GM23338 (cell line): ENCODE measurements at regions not wholly inside any gene's neighbourhood (a gene's known extent, or its start where the extent isn't known, plus 50 kb on each side); places are given as distances from the start of the nearest gene placed in this dataset.

Experiments used
- ATAC-seq: fragments of 200-7000 bp; cut with Tn5 transposase; 3 replicates; pipeline ENCODE4 v1.9.1; 2020
- DNase-seq: peaks from one replicate; pipeline ENCODE4 v3.0.0-alpha.2; 2015; ENCODE audit warnings: low spot score
- H2AFZ ChIP-seq: fragments of 200-600 bp; sonication (generic); 2 replicates; pipeline ENCODE4 v1.8.0; 2016; ENCODE audit warnings: antibody characterized with exemption, mild to moderate bottlenecking, moderate library complexity
- H3F3A ChIP-seq: fragments of 200-600 bp; sonication (generic); replicated peaks from 2 replicates; pipeline ENCODE4 v1.8.0; 2017; ENCODE audit warnings: antibody characterized with exemption, mixed run types, low read depth
- H3K27ac ChIP-seq: fragments of 200-600 bp; sonication (generic); 2 replicates; pipeline ENCODE4 v1.6.1; 2016; ENCODE audit warnings: low read depth
- H3K27me3 ChIP-seq: fragments of 200-600 bp; sonication (generic); 2 replicates; pipeline ENCODE4 v1.8.0; 2016; ENCODE audit warnings: mild to moderate bottlenecking, mixed run types, moderate library complexity; ENCODE audit not compliant: insufficient read depth
- H3K36me3 ChIP-seq: fragments of 200-600 bp; sonication (generic); 2 replicates; pipeline ENCODE4 v1.8.0; 2016; ENCODE audit warnings: mild to moderate bottlenecking; ENCODE audit not compliant: insufficient read depth
- H3K4me1 ChIP-seq: fragments of 200-600 bp; sonication (generic); 2 replicates; pipeline ENCODE4 v1.8.0; 2016; ENCODE audit warnings: mild to moderate bottlenecking, moderate library complexity; ENCODE audit not compliant: insufficient read depth
- H3K4me2 ChIP-seq: fragments of 200-600 bp; sonication (generic); 2 replicates; pipeline ENCODE4 v1.7.1; 2017; ENCODE audit warnings: mixed run types
- H3K4me3 ChIP-seq: fragments of 200-600 bp; sonication (generic); 2 replicates; pipeline ENCODE4 v1.6.1; 2016; ENCODE audit warnings: mixed run types
- H3K79me2 ChIP-seq: fragments of 200-600 bp; sonication (generic); replicated peaks from 2 replicates; pipeline ENCODE4 v1.8.0; 2017; ENCODE audit warnings: mild to moderate bottlenecking; ENCODE audit not compliant: insufficient read depth
- H3K9me2 ChIP-seq: fragments of 200-600 bp; sonication (generic); 2 replicates; pipeline ENCODE4 v1.8.0; 2017; ENCODE audit not compliant: insufficient read depth
- H4K20me1 ChIP-seq: fragments of 200-600 bp; sonication (generic); replicated peaks from 2 replicates; pipeline ENCODE4 v1.8.0; 2017; ENCODE audit warnings: mild to moderate bottlenecking; ENCODE audit not compliant: insufficient read depth
- H3K27ac Mint-ChIP-seq: 2 replicates; pipeline ENCODE4 v1.8.0; 2020; ENCODE audit warnings: inconsistent platforms, mild to moderate bottlenecking, moderate library complexity, mixed read lengths
- H3K27me3 Mint-ChIP-seq: 3 replicates; pipeline ENCODE4 v1.8.0; 2022; ENCODE audit warnings: low read depth, mild to moderate bottlenecking, moderate library complexity, mixed read lengths, inconsistent platforms; ENCODE audit not compliant: insufficient read depth, poor library complexity
- H3K36me3 Mint-ChIP-seq: 3 replicates; pipeline ENCODE4 v1.8.0; 2021; ENCODE audit warnings: low read depth, mild to moderate bottlenecking, inconsistent platforms, moderate library complexity, mixed read lengths
- H3K4me1 Mint-ChIP-seq: 3 replicates; pipeline ENCODE4 v1.8.0; 2020; ENCODE audit warnings: mild to moderate bottlenecking, inconsistent platforms, mixed read lengths
- H3K4me3 Mint-ChIP-seq: 3 replicates; pipeline ENCODE4 v1.8.0; 2021; ENCODE audit warnings: moderate library complexity, mild to moderate bottlenecking, inconsistent platforms, mixed read lengths
- H3K9me3 Mint-ChIP-seq: 3 replicates; pipeline ENCODE4 v1.8.0; 2020; ENCODE audit warnings: moderate library complexity, mild to moderate bottlenecking, inconsistent platforms, mixed read lengths
- CREB1 ChIP-seq: fragments of 250-450 bp; sonication (Bioruptor Pico); IDR thresholded peaks from 2 replicates; pipeline ENCODE4 v1.5.0; 2020; ENCODE audit warnings: low read depth, mild to moderate bottlenecking, moderate library complexity
- NANOG ChIP-seq: IDR thresholded peaks from 2 replicates; pipeline ENCODE4 v1.6.1; 2016; ENCODE audit warnings: antibody characterized with exemption, borderline replicate concordance
- POLR2AphosphoS5 ChIP-seq: IDR thresholded peaks from 2 replicates; pipeline ENCODE4 v1.6.1; 2016; ENCODE audit warnings: antibody characterized with exemption, low read depth
- REST ChIP-seq: IDR thresholded peaks from one replicate; pipeline ENCODE4 v1.6.1; 2018; ENCODE audit warnings: antibody characterized with exemption; ENCODE audit not compliant: unreplicated experiment
- STAT1 ChIP-seq: IDR thresholded peaks from one replicate; pipeline ENCODE4 v1.6.1; 2016; ENCODE audit warnings: antibody characterized with exemption; ENCODE audit not compliant: unreplicated experiment
- ZNF331 ChIP-seq: fragments of 250-450 bp; sonication (Bioruptor Pico); IDR thresholded peaks from 2 replicates; pipeline ENCODE4 v1.5.0; 2020; ENCODE audit warnings: low read depth, mild to moderate bottlenecking, moderate library complexity
- ZNF462 ChIP-seq: fragments of 250-450 bp; sonication (Bioruptor Pico); IDR thresholded peaks from 2 replicates; pipeline ENCODE4 v1.5.0; 2020; ENCODE audit warnings: mild to moderate bottlenecking, moderate library complexity

- no peak for TF ChIP-seq ZNF462 (CRISPR knock-in tag)
These were observed 368.3 kb upstream of the GJE1 start (continued) for GRCh38 chr6:141764388-141764787.

DNA sequence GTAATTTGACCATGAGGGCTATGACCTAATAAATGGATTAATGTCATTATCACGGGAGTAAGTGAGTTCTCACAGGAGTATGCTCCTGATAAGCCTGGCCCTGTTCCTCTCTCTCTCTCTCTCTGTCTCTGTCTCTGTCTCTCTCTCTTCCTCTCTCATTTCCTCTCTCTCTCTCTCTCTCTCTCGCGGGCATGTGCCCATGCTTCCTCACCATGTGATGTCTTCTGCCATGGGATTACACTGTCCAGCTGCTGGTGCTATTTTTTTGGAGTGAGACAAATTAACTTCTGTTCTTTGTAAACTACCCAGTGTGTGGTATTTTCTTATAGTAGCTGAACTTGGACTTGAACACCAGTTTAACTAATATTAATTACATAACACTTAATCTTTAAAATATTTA, 374.3 kb upstream of the GJE1 start:
- DNase-seq (no peak), ATAC-seq (no peak)
- Histone ChIP-seq H3F3A (no peaks in the 10 kb centered on the region), H2AFZ (no peak overlapping the region), H3K4me2 (no peak overlapping the region), H3K27me3 (no peaks in the 10 kb centered on the region), H4K20me1 (no peaks in the 10 kb centered on the region), H3K79me2 (no peaks in the 10 kb centered on the region), H3K4me1 (no peaks in the 10 kb centered on the region), H3K9me2 (no peaks in the 10 kb centered on the region), H3K4me3 (no peak overlapping the region), H3K36me3 (no peaks in the 10 kb centered on the region), H3K27ac (no peak overlapping the region)
- H3K9me3 Mint-ChIP-seq, result no peaks in the 10 kb centered on the region; the same call in 2 of the 3 replicates
- no peaks in the 10 kb centered on the region for H3K36me3 Mint-ChIP-seq
- no peaks in the 10 kb centered on the region for H3K4me1 Mint-ChIP-seq
- no peak overlapping the region for H3K27ac Mint-ChIP-seq
- no peak overlapping the region for H3K4me3 Mint-ChIP-seq
- no peaks in the 10 kb centered on the region for H3K27me3 Mint-ChIP-seq
- TF ChIP-seq ZNF462 (CRISPR knock-in tag), result no peak
- TF ChIP-seq POLR2AphosphoS5, result no peak
- no peak for TF ChIP-seq STAT1
- TF ChIP-seq REST, result no peak
- TF ChIP-seq ZNF331, result no peak
- no peak for TF ChIP-seq NANOG
- no peak for TF ChIP-seq CREB1 (CRISPR knock-in tag)
